ENCODE measurements at regions not wholly inside any gene's neighbourhood (a gene's known extent, or its start where the extent isn't known, plus 50 kb on each side); places are given as distances from the start of the nearest gene placed in this dataset.

- Histone ChIP-seq H3K4me3 (ENCODE audit: low read depth in 1 of 2, low read length in 2 of 2) (no peak overlapping the region), H3K9me3 (ENCODE audit: control insufficient read depth in 2 of 2, insufficient read depth in 1 of 2, low read depth in 1 of 2, low read length in 1 of 2) (no peaks in the 10 kb centered on the region), H3K27ac (ENCODE audit: low read depth in 2 of 2, low read length in 1 of 2) (no peak overlapping the region), H3K4me1 (ENCODE audit: control insufficient read depth in 2 of 2, insufficient read depth in 2 of 2, low read length in 1 of 2) (no peaks in the 10 kb centered on the region), H3K27me3 (ENCODE audit: control insufficient read depth in 1 of 2, insufficient read depth in 2 of 2, low read length in 2 of 2) (no peaks in the 10 kb centered on the region), H3K36me3 (ENCODE audit: control insufficient read depth in 2 of 2, insufficient read depth in 2 of 2, low read length in 1 of 2) (no peaks in the 10 kb centered on the region)
- WGBS, 2 donors: 95 to 97% methylated on average over 2 of the region's 2 CpGs
Observed at GRCh38 chr5:143660625-143661024, 151.3 kb upstream of the HMHB1 start.

GRCh38 chr5:143659599-143660238, 152.2 kb upstream of the HMHB1 start:
- no peak overlapping the region for H3K4me3 ChIP-seq (ENCODE audit: low read depth in 1 of 2, low read length in 2 of 2)
- no peak overlapping the region for H3K27ac ChIP-seq (ENCODE audit: low read depth in 2 of 2, low read length in 1 of 2)
- H3K27me3 ChIP-seq (ENCODE audit: control insufficient read depth in 1 of 2, insufficient read depth in 2 of 2, low read length in 2 of 2): no peaks in the 10 kb centered on the region
- no peaks in the 10 kb centered on the region for H3K4me1 ChIP-seq (ENCODE audit: control insufficient read depth in 2 of 2, insufficient read depth in 2 of 2, low read length in 1 of 2)
- WGBS, 2 donors: 47 to 58% methylated on average over 3 of the region's 3 CpGs
- H3K9me3 ChIP-seq (ENCODE audit: control insufficient read depth in 2 of 2, insufficient read depth in 1 of 2, low read depth in 1 of 2, low read length in 1 of 2): no peaks in the 10 kb centered on the region
- H3K36me3 ChIP-seq (ENCODE audit: control insufficient read depth in 2 of 2, insufficient read depth in 2 of 2, low read length in 1 of 2): no peaks in the 10 kb centered on the region

GRCh38 chr5:143658956-143659355, 153.0 kb upstream of the HMHB1 start:
- Histone ChIP-seq H3K27ac (ENCODE audit: low read depth in 2 of 2, low read length in 1 of 2) (no peak overlapping the region), H3K9me3 (ENCODE audit: control insufficient read depth in 2 of 2, insufficient read depth in 1 of 2, low read depth in 1 of 2, low read length in 1 of 2) (no peaks in the 10 kb centered on the region), H3K36me3 (ENCODE audit: control insufficient read depth in 2 of 2, insufficient read depth in 2 of 2, low read length in 1 of 2) (no peaks in the 10 kb centered on the region), H3K4me3 (ENCODE audit: low read depth in 1 of 2, low read length in 2 of 2) (no peak overlapping the region), H3K27me3 (ENCODE audit: control insufficient read depth in 1 of 2, insufficient read depth in 2 of 2, low read length in 2 of 2) (no peaks in the 10 kb centered on the region), H3K4me1 (ENCODE audit: control insufficient read depth in 2 of 2, insufficient read depth in 2 of 2, low read length in 1 of 2) (no peaks in the 10 kb centered on the region)
- 96 to 97% methylated on average over 3 of the region's 3 CpGs for WGBS, 2 donors

GRCh38 chr5:143657647-143658285, 154.2 kb upstream of the HMHB1 start:
- no peak overlapping the region for H3K4me3 ChIP-seq (ENCODE audit: low read depth in 1 of 2, low read length in 2 of 2)
- no peaks in the 10 kb centered on the region for H3K9me3 ChIP-seq (ENCODE audit: control insufficient read depth in 2 of 2, insufficient read depth in 1 of 2, low read depth in 1 of 2, low read length in 1 of 2)
- no peaks in the 10 kb centered on the region for H3K36me3 ChIP-seq (ENCODE audit: control insufficient read depth in 2 of 2, insufficient read depth in 2 of 2, low read length in 1 of 2)
- 53 to 57% methylated on average over 3 of the region's 3 CpGs for WGBS, 2 donors
- H3K27me3 ChIP-seq (ENCODE audit: control insufficient read depth in 1 of 2, insufficient read depth in 2 of 2, low read length in 2 of 2): no peaks in the 10 kb centered on the region
- no peaks in the 10 kb centered on the region for H3K4me1 ChIP-seq (ENCODE audit: control insufficient read depth in 2 of 2, insufficient read depth in 2 of 2, low read length in 1 of 2)
- H3K27ac ChIP-seq (ENCODE audit: low read depth in 2 of 2, low read length in 1 of 2): no peak overlapping the region

- Histone ChIP-seq H3K27me3 (ENCODE audit: control insufficient read depth in 1 of 2, insufficient read depth in 2 of 2, low read length in 2 of 2) (no peaks in the 10 kb centered on the region), H3K36me3 (ENCODE audit: control insufficient read depth in 2 of 2, insufficient read depth in 2 of 2, low read length in 1 of 2) (no peaks in the 10 kb centered on the region), H3K9me3 (ENCODE audit: control insufficient read depth in 2 of 2, insufficient read depth in 1 of 2, low read depth in 1 of 2, low read length in 1 of 2) (no peaks in the 10 kb centered on the region), H3K27ac (ENCODE audit: low read depth in 2 of 2, low read length in 1 of 2) (no peak overlapping the region), H3K4me3 (ENCODE audit: low read depth in 1 of 2, low read length in 2 of 2) (no peak overlapping the region), H3K4me1 (ENCODE audit: control insufficient read depth in 2 of 2, insufficient read depth in 2 of 2, low read length in 1 of 2) (no peaks in the 10 kb centered on the region)
- WGBS, 2 donors: 84 to 86% methylated on average over 4 of the region's 4 CpGs
Observed at GRCh38 chr5:143653766-143654282, 158.1 kb upstream of the HMHB1 start.

GRCh38 chr5:143653256-143653655, 158.7 kb upstream of the HMHB1 start:
- Histone ChIP-seq H3K4me1 (ENCODE audit: control insufficient read depth in 2 of 2, insufficient read depth in 2 of 2, low read length in 1 of 2) (no peaks in the 10 kb centered on the region), H3K27ac (ENCODE audit: low read depth in 2 of 2, low read length in 1 of 2) (no peak overlapping the region), H3K27me3 (ENCODE audit: control insufficient read depth in 1 of 2, insufficient read depth in 2 of 2, low read length in 2 of 2) (no peaks in the 10 kb centered on the region), H3K9me3 (ENCODE audit: control insufficient read depth in 2 of 2, insufficient read depth in 1 of 2, low read depth in 1 of 2, low read length in 1 of 2) (no peaks in the 10 kb centered on the region), H3K36me3 (ENCODE audit: control insufficient read depth in 2 of 2, insufficient read depth in 2 of 2, low read length in 1 of 2) (no peaks in the 10 kb centered on the region), H3K4me3 (ENCODE audit: low read depth in 1 of 2, low read length in 2 of 2) (no peak overlapping the region)
- WGBS, 2 donors: 81 to 88% methylated on average over 2 of the region's 2 CpGs

GRCh38 chr5:143652108-143652700, 159.8 kb upstream of the HMHB1 start:
- Histone ChIP-seq H3K4me3 (ENCODE audit: low read depth in 1 of 2, low read length in 2 of 2) (no peak overlapping the region), H3K9me3 (ENCODE audit: control insufficient read depth in 2 of 2, insufficient read depth in 1 of 2, low read depth in 1 of 2, low read length in 1 of 2) (no peaks in the 10 kb centered on the region), H3K36me3 (ENCODE audit: control insufficient read depth in 2 of 2, insufficient read depth in 2 of 2, low read length in 1 of 2) (no peaks in the 10 kb centered on the region), H3K4me1 (ENCODE audit: control insufficient read depth in 2 of 2, insufficient read depth in 2 of 2, low read length in 1 of 2) (no peaks in the 10 kb centered on the region), H3K27me3 (ENCODE audit: control insufficient read depth in 1 of 2, insufficient read depth in 2 of 2, low read length in 2 of 2) (no peaks in the 10 kb centered on the region), H3K27ac (ENCODE audit: low read depth in 2 of 2, low read length in 1 of 2) (no peak overlapping the region)
- 81 to 83% methylated on average over 3 of the region's 3 CpGs for WGBS, 2 donors

GRCh38 chr5:143649937-143650621, 161.9 kb upstream of the HMHB1 start:
- Histone ChIP-seq H3K27ac (ENCODE audit: low read depth in 2 of 2, low read length in 1 of 2) (no peak overlapping the region), H3K4me3 (ENCODE audit: low read depth in 1 of 2, low read length in 2 of 2) (no peak overlapping the region), H3K36me3 (ENCODE audit: control insufficient read depth in 2 of 2, insufficient read depth in 2 of 2, low read length in 1 of 2) (no peaks in the 10 kb centered on the region), H3K4me1 (ENCODE audit: control insufficient read depth in 2 of 2, insufficient read depth in 2 of 2, low read length in 1 of 2) (no peaks in the 10 kb centered on the region), H3K27me3 (ENCODE audit: control insufficient read depth in 1 of 2, insufficient read depth in 2 of 2, low read length in 2 of 2) (no peaks in the 10 kb centered on the region), H3K9me3 (ENCODE audit: control insufficient read depth in 2 of 2, insufficient read depth in 1 of 2, low read depth in 1 of 2, low read length in 1 of 2) (no peaks in the 10 kb centered on the region)
- 39 to 54% methylated on average over 5 of the region's 5 CpGs for WGBS, 2 donors

- Histone ChIP-seq H3K4me3 (ENCODE audit: low read depth in 1 of 2, low read length in 2 of 2) (no peak overlapping the region), H3K4me1 (ENCODE audit: control insufficient read depth in 2 of 2, insufficient read depth in 2 of 2, low read length in 1 of 2) (no peaks in the 10 kb centered on the region), H3K9me3 (ENCODE audit: control insufficient read depth in 2 of 2, insufficient read depth in 1 of 2, low read depth in 1 of 2, low read length in 1 of 2) (no peaks in the 10 kb centered on the region), H3K27ac (ENCODE audit: low read depth in 2 of 2, low read length in 1 of 2) (no peak overlapping the region), H3K36me3 (ENCODE audit: control insufficient read depth in 2 of 2, insufficient read depth in 2 of 2, low read length in 1 of 2) (no peaks in the 10 kb centered on the region), H3K27me3 (ENCODE audit: control insufficient read depth in 1 of 2, insufficient read depth in 2 of 2, low read length in 2 of 2) (no peaks in the 10 kb centered on the region)
- 97 to 100% methylated on average over 2 of the region's 2 CpGs for WGBS, 2 donors
Observed at GRCh38 chr5:143648696-143649095, 163.3 kb upstream of the HMHB1 start.

Measured in esophagus (tissue), 2 donors.